GM18907 (cell line): ENCODE measurements at regions not wholly inside any gene's neighbourhood (a gene's known extent, or its start where the extent isn't known, plus 50 kb on each side); places are given as distances from the start of the nearest gene placed in this dataset.

ENCODE experiments used
- ATAC-seq: cut with Tn5 transposase; IDR thresholded peaks from one replicate; pipeline ENCODE4 v1.9.1; 2021; ENCODE audit warnings: mild to moderate bottlenecking, moderate library complexity; ENCODE audit not compliant: unreplicated experiment

DNA sequence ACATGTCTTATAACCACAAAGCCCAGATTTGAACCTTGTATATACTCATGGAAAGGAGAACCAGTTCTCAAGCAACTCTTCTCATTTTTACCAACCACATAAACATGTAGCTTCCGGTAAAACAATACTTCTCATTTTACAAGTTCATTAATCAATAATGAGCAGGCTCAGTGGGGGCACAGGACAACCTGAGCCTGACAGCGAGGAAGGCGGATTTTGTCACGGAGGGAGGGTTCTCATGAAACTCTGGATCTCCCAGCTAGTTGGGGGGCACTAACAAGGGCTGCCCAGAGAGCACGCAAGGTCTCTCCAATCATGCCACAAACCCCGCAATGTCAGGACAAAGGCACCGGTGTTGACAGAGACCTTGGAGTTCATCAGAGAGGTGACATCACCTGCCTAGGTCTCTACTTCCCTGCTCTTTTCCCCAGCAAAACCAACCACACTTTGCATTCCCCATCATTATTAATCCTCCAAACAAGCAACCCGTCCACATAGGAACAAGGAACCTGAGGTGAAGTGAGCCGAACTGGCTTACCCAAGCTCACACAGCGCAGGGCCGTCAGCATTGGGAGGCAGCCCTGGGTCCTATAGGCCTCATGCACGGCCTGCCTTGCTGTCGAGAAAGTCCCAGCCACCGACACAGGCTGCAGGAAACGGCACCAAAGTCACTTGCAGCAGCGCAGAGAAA, 192.1 kb upstream of the KLF14 start:
- peak; percentile 54 for ATAC-seq

DNA sequence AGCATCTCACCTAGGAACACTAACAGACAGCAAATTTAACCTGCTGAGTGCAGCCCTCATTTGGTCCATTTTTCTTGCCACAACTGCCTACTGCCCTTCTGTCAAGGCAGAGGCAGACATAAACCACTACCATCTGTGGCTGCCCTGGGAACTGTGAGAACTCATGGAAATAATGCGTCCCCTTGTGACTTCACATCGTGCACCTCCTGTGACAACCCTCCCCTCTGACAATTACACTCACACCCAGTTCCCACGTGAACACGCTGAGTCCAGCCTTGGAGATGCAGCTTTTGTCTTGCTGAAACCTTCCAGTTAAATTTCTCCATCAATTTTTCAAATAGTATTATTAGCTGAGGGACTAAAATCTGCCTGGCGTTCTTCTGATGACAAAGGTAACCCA, 193.1 kb upstream of the KLF14 start:
- no peak for ATAC-seq

DNA sequence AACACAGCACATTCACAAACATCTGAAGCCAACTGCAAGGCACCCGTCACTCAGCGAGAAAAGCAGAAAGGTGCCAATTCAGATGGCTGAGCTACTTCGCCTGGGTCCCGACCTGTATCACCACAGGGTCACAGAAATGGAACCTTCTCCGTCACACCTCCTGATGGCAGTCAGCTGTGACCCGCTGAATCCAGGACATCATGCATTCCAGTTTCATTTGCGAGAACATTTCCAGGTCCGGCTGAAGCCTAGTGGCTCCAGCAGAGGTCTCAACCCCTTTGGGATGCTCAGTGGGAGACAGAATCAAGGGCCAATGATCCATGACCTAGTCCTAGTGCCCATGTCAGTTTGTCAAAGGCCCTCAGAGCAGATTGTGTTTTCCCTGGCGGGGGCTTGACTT, 193.6 kb upstream of the KLF14 start:
- ATAC-seq, result no peak

DNA sequence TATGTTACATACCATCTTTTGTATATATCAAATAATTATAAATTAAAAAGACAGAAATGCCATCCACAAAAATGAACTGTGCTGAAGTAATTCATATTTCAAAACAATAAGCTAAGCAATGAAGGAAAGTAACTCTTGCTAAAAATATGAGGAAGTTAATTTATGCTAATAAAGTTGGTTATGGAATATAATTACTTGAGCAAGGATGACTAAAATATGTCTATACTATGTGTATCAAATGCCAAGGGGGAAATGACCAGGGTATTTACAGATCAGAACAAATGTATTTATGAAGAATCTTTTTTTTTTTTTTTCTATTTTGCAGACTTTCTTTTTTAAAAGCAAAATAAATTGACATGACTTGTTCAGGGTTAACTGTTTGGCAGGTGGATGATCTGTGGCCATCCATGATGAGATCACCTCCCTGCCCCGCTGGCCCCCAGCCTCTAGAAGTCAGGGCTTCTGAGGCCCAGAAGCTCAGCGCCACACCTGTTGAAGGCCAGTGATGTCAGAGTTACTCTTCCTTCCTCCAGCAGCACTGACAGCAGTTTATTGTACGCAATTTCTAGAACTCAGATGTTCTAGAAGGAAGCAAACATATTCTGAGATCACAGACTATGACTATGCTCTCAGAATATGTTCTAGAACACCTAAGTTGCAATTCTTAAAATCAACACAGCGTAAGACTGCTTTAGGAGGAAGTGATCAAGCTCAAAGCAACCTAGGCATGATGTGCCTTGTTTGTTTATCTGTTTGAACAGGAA, 196.1 kb upstream of the KLF14 start:
- no peak for ATAC-seq

DNA sequence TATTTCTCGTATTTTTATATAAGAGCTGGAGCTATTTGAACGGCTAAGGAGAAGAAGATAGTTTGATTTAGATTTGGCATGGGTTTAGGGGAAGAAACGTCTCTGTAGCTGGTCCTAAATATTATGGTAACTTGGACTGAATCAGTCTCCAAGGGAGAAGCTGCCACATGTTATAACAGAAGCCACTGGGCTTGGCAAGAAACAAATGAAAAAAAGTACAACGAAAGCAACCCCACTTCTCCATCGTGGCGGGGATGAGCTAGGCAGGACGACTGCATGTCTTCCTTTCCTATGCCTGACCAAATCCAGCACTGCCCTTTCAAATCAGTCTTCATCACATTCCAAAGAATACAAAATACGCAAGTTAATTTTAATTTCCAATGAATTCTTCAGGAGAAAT, 196.7 kb upstream of the KLF14 start:
- no peak for ATAC-seq

DNA sequence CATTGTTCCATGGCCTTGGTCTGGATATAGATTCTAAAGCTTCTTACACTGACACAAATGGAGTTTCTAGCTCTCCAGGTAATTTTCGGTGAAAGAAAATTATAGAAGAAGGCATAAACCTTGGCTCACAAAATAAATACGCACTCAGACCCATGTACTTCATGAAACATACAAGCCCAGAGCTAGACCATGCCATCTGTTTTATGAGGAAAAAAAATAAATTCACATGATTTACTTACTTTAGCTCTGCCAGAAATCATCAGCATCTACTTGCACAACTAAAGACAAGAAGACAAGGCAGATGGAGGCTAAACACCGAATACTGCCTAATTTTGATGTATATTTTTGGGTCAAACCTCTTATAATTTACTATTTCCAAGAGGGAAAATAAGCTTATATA, 197.4 kb upstream of the KLF14 start:
- ATAC-seq, result no peak

DNA sequence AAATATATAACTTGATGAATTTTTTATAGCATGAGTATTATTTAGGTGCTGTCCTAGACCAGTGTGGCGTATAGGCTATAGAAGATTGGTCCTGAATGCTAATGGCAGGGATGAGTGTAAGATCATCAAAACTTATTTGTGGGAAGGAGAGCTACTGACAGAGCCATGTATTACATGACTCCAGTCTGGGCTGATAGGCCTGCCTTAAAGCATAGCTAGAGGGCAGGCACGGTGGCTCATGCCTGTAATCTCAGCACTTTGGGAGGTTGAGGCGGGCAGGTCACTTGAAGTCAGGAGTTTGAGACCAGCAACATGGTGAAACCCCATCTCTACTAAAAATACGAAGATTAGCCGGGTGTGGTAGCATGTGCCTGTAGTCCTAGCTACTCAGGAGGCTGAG, 198.1 kb upstream of the KLF14 start:
- no peak for ATAC-seq

DNA sequence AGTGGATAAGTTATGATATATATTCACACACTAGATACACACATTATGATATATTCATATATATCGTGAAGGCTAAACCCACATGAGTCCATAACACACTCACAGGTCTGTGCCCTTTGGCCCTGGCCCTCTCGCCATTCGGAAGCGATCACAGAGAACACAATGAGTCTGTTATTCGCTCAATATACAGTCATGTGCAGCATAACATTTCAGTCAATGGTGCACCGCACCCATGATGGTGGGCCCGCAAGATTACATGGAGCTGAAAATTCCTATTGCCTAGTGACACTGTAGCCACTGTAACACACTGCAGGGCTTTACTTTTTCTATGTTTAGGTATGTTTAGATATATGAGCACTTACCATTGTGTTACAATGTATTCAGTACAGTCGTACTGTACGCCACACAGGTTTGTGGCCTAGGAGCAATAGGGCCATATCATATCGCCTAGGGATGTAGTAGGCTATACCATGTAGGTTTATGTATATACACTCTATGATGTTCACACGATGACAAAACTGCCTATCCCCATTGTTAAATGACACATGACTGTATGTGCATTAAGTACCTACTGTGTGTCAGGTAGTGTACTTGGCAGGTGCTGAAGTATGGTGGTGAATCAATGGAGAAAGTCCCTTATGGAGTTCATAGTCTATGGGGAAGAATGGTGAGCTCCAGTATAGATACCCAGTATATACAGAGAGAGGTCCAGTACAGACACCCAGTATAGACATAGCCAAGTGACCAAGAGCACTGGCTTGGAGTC, 198.8 kb upstream of the KLF14 start:
- ATAC-seq, result no peak

DNA sequence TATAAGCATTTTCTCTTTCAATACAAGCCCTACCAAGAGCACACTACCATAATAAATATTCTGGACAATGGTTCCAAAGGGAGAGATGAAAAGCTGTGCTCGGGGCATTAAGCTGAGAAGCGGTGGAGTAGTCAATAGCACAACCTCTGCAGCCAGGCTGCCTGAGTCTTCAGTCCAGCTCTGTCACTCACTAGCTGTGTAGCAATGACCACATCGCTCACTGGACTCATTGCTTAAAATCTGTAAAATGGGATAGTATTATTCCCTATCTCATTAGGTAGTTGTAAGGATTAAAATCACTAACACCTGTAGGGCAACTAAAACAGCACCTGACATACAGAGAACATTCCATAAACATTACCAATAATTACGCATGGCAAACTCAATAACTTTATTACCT, 199.9 kb upstream of the KLF14 start:
- no peak for ATAC-seq

DNA sequence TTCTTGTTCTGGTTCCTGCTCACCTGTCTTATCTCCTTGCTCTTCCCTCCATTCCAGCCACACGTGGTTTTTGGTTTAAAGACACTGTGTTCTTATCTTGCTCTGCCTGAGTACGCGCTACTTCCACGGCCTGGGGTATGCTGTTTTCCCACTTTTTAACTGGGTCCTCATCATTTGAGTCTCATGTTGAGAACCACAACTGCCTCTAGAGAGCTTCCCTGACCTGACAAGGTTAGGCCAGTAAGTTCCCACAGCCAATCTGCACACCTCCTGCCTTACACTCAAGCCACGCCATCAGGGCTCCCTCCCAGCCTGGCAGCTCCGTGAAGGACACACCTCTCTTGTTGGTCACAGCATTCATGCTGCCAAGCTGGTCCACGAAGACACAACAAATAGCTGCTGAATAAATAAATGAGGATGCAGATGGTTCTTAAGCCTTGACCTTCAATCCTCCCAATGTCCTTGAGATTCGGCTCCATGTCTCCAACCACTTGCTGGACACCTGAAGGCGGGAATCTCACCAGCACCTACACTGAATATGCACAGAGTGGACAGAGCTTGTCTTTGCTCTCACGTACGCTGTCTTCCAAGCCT, 201.7 kb upstream of the KLF14 start:
- ATAC-seq, result no peak

DNA sequence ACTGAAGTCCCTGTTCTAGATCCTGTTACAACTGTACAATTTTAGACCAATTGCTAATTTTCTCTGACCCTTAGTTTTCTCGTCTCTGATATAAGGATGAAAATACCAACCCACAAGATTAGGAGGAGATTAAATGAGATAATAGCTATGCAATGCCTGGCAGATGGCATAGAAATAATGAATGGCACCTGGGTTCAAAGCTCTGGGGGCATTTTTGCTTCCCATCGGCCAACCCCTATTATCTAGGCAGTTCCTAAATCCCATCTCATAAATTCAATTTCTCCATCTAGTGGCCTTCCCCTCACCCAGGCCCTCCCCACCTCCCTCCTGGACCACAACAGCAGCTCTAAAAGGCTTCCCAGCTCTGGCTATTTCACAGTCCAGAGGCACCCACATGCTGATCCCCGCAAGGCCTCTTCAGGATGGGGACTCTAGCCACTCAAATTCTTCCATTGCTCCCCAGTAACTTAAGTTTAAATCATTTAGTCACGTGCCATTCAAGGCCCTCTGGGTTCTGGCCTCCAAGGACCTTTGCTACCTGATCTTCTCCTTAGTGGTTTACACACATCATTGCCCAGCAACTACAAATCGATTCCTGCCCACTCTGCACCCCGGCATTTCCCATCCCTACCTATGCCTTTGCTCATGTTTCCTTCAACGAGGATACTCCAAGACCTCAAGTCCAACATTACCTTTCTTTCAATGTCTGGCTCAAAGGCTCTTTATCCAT, 202.4 kb upstream of the KLF14 start:
- ATAC-seq, result no peak

DNA sequence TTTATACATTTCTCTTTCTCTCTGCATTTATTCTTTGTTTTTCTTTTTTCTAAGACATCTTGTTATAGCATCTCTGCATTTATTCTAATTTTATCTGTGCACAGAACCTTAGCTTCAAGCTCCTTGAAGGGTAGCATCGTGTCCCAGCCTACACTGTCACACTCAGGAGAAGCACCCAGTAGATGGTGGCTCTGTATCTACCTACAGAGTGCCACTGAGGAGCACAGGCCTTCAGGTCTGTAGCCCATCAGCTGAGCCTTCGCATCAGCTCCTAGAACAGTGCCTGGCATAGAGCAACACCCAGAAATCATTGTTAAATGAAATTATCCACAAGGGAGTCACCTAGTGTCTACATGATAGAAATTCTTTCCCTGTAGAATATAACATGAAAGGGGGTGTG, 203.0 kb upstream of the KLF14 start:
- ATAC-seq, result no peak

DNA sequence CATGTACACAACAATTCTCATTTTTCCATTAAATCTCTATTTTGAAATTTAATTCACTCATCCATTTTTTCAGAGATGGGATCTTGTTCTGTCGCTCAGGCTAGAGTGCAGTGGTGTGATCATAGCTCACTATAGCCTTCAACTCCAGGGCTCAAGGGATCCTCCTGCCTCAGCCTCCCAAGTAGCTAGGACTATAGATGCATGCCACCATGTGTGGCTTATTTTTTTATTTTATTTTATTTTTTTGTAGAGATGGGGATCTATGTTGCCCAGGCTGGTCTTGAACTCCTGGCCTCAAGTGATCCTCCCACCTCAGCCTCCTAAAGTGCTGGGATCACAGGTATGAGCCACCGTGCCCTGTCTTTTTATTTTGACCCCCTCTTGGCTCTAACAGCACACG, 203.8 kb upstream of the KLF14 start:
- ATAC-seq, result no peak

DNA sequence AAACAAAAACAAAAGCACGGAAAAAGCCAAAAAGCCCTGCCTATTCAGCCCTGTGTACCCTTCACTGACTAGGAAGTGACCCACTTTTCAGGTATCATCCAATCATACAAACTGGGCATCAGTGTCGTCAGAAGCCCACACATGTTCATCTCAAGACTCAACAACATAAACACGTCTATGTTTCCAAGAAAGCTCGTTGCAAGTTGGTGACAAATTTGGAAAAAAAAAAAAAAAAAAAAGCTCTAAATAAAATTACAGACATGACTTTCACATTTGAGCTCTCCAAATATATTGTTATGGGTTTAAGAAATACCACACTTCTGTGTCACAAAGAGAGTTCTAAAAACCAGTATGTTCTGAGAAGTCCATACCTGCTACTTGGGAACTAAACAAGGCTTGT, 204.7 kb upstream of the KLF14 start:
- no peak for ATAC-seq

DNA sequence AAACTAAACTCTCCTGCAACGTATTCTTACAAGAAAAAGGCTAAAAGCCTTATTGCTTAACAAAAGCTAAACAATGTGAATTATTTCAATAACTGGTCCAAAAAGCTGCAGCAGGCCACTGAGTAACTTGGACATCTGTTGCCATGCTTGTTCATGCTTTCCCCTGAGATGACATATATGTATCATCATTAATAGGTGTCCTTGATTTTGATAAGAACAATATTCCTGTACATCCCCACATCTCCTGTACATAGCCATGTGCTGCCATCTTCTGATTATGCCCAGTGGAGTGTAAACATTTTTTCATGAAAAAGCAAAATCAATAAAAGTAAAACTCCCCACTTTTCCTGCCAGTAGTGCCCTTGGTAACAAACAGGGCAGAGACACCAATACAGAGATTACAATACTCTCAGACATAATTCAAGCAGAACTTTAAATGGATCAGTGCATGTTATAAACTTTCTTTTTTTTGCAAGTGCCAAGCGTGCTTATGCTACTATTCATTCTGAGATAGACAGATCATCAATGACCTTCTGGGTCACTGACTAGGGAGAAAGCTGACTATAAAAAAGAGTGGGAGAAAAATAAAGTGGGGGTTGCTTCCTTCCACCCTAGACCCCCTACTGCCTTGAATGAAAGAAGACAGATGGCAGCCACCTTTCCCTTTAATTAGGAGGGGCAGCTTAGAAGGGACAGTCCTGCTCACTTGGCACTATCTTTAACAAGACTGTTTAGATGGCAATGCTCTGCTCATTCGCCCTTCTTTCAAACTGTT, 205.5 kb upstream of the KLF14 start:
- no peak for ATAC-seq

DNA sequence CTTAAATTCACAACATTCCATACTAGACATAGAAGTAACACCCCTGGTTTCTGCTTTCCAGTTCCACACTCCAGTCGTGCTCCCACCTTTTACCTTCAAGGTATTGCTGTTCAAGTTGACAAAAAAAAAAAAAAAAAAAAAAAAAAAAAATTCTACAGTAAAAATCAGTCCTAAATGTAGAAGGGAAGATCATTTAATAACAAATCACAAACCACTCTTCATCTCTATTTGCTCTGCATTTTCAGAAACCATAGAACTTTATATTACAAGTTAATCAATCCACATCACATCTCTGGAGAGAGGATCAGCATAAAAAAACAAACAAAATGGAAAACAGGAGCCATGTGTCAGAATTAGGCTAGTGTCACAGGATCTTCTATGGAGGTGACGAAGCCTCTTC, 206.3 kb upstream of the KLF14 start:
- no peak for ATAC-seq

DNA sequence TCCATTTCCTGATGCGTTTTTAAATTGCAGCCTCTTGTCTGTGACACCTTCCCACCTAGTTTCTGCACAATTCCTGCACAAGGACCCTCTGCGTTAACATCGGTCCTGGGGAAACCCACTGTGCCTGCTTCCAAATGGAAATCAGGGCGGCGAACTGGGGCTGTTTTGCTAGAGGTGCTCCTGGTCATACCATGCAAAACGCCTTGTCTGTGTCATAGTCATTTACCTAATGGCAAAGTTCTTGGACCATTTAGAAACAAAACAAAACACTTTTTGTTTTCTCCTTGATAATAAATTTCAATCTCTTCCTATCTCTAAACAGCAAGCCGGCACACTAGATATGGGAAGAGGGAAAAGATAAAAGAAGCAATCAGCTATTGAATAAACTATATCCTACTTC, 206.9 kb upstream of the KLF14 start:
- no peak for ATAC-seq

DNA sequence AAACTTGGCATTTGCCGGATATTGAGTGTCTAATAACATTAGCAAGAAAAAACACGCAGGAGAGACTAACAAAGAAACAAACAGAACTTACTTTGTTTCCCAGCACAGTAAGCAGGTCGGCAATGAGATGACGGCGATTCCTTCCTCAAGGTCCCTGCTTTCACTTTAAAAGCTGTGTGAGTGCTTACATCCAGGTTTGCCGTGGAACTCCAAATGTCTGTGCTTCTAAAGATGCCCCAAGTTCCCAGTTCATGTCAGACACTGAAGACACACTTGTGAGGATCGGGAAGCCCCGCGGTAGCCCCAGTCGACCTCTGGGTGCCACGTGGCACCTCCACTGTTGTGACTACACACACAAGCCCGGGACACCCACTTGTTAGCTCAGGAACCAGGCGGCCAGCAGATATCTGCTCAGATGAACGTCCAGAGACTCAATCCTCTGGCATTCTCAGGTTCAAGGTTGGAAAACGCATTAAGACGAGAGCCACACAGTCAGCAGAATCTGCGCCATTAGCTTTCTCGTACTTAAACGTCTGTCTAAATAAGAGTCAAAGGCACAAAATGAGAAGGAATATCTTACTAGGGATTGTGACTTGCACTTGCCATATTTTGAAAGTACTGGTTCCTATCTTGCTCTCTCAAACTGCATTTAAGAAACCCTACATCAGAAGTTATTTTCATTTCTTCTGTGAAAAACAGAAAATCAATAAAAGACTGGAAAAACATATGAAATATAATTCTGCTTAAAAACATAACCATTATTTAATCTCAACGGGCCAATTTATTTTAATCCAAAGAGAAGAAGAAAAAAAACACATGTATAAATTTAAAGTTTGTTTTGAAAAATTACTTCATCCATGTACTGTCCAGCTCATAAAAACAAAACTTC, 207.6 kb upstream of the KLF14 start:
- no peak for ATAC-seq
